HEK293 (cell line): ENCODE measurements at regions not wholly inside any gene's neighbourhood (a gene's known extent, or its start where the extent isn't known, plus 50 kb on each side); places are given as distances from the start of the nearest gene placed in this dataset.

ENCODE experiments used
- SP3 ChIP-seq: fragments of 450-650 bp; formaldehyde crosslinking; IDR thresholded peaks from 2 replicates; pipeline ENCODE4 v1.5.1; 2016; ENCODE audit warnings: missing biosample characterization, missing genetic modification characterization
- ZBTB17 ChIP-seq: fragments of 450-650 bp; formaldehyde crosslinking; IDR thresholded peaks from 2 replicates; pipeline ENCODE4 v1.5.1; 2016; ENCODE audit warnings: missing biosample characterization, missing genetic modification characterization
- ZBTB7A ChIP-seq: fragments of 450-650 bp; formaldehyde crosslinking; IDR thresholded peaks from 2 replicates; pipeline ENCODE4 v1.5.1; 2016; ENCODE audit warnings: low read depth, missing biosample characterization, missing genetic modification characterization
- ZIC2 ChIP-seq: fragments of 450-650 bp; formaldehyde crosslinking; IDR thresholded peaks from 2 replicates; pipeline ENCODE4 v1.5.1; 2016; ENCODE audit warnings: missing biosample characterization, missing genetic modification characterization
- ZNF155 ChIP-seq: fragments of 450-650 bp; formaldehyde crosslinking; IDR thresholded peaks from 2 replicates; pipeline ENCODE4 v1.5.1; 2016; ENCODE audit warnings: missing biosample characterization, missing genetic modification characterization
- ZNF211 ChIP-seq: fragments of 450-650 bp; formaldehyde crosslinking; IDR thresholded peaks from 2 replicates; pipeline ENCODE4 v1.5.1; 2016; ENCODE audit warnings: low read depth, missing biosample characterization, missing genetic modification characterization
- ZNF23 ChIP-seq: fragments of 450-650 bp; formaldehyde crosslinking; IDR thresholded peaks from 2 replicates; pipeline ENCODE4 v1.5.1; 2016; ENCODE audit warnings: missing biosample characterization, missing genetic modification characterization, borderline replicate concordance
- ZNF274 ChIP-seq, 2 experiments: fragments of 200-500 bp in 1 of 2; fragments of 450-650 bp in 1 of 2; sonication (Bioruptor generic) in 1 of 2; formaldehyde crosslinking in 1 of 2; IDR thresholded peaks; 2 replicates each; pipeline versions ENCODE4 v1.5.1 to v1.6.1; 2014 to 2016; ENCODE audit warnings: borderline replicate concordance in 1 of 2, inconsistent platforms in 1 of 2, low read length in 1 of 2, missing biosample characterization in 1 of 2, missing genetic modification characterization in 1 of 2
- ZNF292 ChIP-seq: fragments of 450-650 bp; formaldehyde crosslinking; IDR thresholded peaks from 2 replicates; pipeline ENCODE4 v1.5.1; 2016; ENCODE audit warnings: low read depth, missing biosample characterization, missing genetic modification characterization, borderline replicate concordance
- ZNF449 ChIP-seq: fragments of 450-650 bp; formaldehyde crosslinking; IDR thresholded peaks from 2 replicates; pipeline ENCODE4 v1.5.1; 2017; ENCODE audit warnings: missing biosample characterization, mild to moderate bottlenecking, missing genetic modification characterization, moderate library complexity
- ZNF544 ChIP-seq: fragments of 450-650 bp; formaldehyde crosslinking; IDR thresholded peaks from 2 replicates; pipeline ENCODE4 v1.5.0; 2017; ENCODE audit warnings: missing biosample characterization, missing genetic modification characterization
- TF ChIP-seq, protein P1 (sequence below): fragments of 450-650 bp; formaldehyde crosslinking; IDR thresholded peaks from 2 replicates; pipeline ENCODE4 v1.5.1; 2016; ENCODE audit warnings: missing biosample characterization, missing genetic modification characterization
- TF ChIP-seq, protein P2 (sequence below): fragments of 450-650 bp; formaldehyde crosslinking; IDR thresholded peaks from 2 replicates; pipeline ENCODE4 v1.5.1; 2016; ENCODE audit warnings: missing biosample characterization, missing genetic modification characterization

- TF ChIP-seq SP3 (tag by site-specific recombination) = no peak
- TF ChIP-seq ZNF274 (IDR thresholded peaks at IDR 0.05; ENCODE audit: low read length) = no peak
- no peak for TF ChIP-seq ZNF274 (tag by site-specific recombination; IDR thresholded peaks at IDR 0.05; ENCODE audit: borderline replicate concordance)
- TF ChIP-seq, protein P1, sequence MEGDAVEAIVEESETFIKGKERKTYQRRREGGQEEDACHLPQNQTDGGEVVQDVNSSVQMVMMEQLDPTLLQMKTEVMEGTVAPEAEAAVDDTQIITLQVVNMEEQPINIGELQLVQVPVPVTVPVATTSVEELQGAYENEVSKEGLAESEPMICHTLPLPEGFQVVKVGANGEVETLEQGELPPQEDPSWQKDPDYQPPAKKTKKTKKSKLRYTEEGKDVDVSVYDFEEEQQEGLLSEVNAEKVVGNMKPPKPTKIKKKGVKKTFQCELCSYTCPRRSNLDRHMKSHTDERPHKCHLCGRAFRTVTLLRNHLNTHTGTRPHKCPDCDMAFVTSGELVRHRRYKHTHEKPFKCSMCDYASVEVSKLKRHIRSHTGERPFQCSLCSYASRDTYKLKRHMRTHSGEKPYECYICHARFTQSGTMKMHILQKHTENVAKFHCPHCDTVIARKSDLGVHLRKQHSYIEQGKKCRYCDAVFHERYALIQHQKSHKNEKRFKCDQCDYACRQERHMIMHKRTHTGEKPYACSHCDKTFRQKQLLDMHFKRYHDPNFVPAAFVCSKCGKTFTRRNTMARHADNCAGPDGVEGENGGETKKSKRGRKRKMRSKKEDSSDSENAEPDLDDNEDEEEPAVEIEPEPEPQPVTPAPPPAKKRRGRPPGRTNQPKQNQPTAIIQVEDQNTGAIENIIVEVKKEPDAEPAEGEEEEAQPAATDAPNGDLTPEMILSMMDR (tag by site-specific recombination) = no peak
- TF ChIP-seq ZNF449 (tag by site-specific recombination) = no peak
- TF ChIP-seq ZIC2 (tag by site-specific recombination) = no peak
- no peak for TF ChIP-seq ZNF23 (tag by site-specific recombination)
- TF ChIP-seq, protein P2, sequence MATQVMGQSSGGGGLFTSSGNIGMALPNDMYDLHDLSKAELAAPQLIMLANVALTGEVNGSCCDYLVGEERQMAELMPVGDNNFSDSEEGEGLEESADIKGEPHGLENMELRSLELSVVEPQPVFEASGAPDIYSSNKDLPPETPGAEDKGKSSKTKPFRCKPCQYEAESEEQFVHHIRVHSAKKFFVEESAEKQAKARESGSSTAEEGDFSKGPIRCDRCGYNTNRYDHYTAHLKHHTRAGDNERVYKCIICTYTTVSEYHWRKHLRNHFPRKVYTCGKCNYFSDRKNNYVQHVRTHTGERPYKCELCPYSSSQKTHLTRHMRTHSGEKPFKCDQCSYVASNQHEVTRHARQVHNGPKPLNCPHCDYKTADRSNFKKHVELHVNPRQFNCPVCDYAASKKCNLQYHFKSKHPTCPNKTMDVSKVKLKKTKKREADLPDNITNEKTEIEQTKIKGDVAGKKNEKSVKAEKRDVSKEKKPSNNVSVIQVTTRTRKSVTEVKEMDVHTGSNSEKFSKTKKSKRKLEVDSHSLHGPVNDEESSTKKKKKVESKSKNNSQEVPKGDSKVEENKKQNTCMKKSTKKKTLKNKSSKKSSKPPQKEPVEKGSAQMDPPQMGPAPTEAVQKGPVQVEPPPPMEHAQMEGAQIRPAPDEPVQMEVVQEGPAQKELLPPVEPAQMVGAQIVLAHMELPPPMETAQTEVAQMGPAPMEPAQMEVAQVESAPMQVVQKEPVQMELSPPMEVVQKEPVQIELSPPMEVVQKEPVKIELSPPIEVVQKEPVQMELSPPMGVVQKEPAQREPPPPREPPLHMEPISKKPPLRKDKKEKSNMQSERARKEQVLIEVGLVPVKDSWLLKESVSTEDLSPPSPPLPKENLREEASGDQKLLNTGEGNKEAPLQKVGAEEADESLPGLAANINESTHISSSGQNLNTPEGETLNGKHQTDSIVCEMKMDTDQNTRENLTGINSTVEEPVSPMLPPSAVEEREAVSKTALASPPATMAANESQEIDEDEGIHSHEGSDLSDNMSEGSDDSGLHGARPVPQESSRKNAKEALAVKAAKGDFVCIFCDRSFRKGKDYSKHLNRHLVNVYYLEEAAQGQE = no peak
- no peak for TF ChIP-seq ZNF155 (tag by site-specific recombination)
- no peak for TF ChIP-seq ZNF292 (tag by site-specific recombination)
- no peak for TF ChIP-seq ZBTB17 (tag by site-specific recombination)
- no peak for TF ChIP-seq ZNF544 (tag by site-specific recombination)
- TF ChIP-seq ZNF211 (tag by site-specific recombination) = no peak
- TF ChIP-seq ZBTB7A (tag by site-specific recombination) = no peak
Observed at GRCh38 chr15:62524848-62525247, 359.8 kb upstream of the C2CD4B start.
